Adrenal gland (tissue), 9 donors: ENCODE measurements at regions not wholly inside any gene's neighbourhood (a gene's known extent, or its start where the extent isn't known, plus 50 kb on each side); places are given as distances from the start of the nearest gene placed in this dataset.

Experiments used
- DNase-seq, 7 donors: peaks; one replicate each; pipeline ENCODE4 v3.0.0-alpha.2; 2019 to 2020
- H3K27ac ChIP-seq, 5 donors: fragments of 200-600 bp; sonication (generic) in 4 of 5; 1 replicate in 3 of 5; 2 replicates in 2 of 5; pipeline versions ENCODE4 v1.5.1 to v1.8.0; 2016 to 2020; ENCODE audit warnings: mild to moderate bottlenecking in 1 of 5
- H3K27me3 ChIP-seq: fragments of 200-600 bp; 2 replicates; pipeline ENCODE4 v1.8.0; 2021
- H3K36me3 ChIP-seq, 2 donors: fragments of 200-600 bp; replicated peaks in 1 of 2; 1 replicate in 1 of 2; 2 replicates in 1 of 2; pipeline versions ENCODE4 v1.5.1 to v1.8.0; 2018 to 2022
- H3K4me1 ChIP-seq, 2 donors: fragments of 200-600 bp; replicated peaks in 1 of 2; 1 replicate in 1 of 2; 2 replicates in 1 of 2; pipeline versions ENCODE4 v1.5.1 to v1.8.0; 2018 to 2021
- H3K4me3 ChIP-seq, 4 donors: fragments of 200-600 bp; sonication (generic) in 3 of 4; one replicate each; pipeline ENCODE4 v1.5.1; 2016 to 2018
- H3K9me3 ChIP-seq, 3 donors: fragments of 200-600 bp; sonication (generic) in 1 of 3; replicated peaks in 1 of 3; 1 replicate in 2 of 3; 2 replicates in 1 of 3; pipeline versions ENCODE4 v1.5.1 to v1.8.0; 2016 to 2021
- CTCF ChIP-seq, 6 experiments: fragments of 450-650 bp in 4 of 6; fragments of 200-600 bp in 2 of 6; sonication (generic) in 1 of 6; IDR thresholded peaks; 1 replicate in 5 of 6; 2 replicates in 1 of 6; pipeline versions ENCODE4 v1.5.1 to v1.8.0; 2016 to 2021; ENCODE audit warnings: antibody characterized with exemption in 6 of 6, mild to moderate bottlenecking in 2 of 6, moderate library complexity in 1 of 6
- POLR2A ChIP-seq, 2 donors: fragments of 450-650 bp; IDR thresholded peaks; one replicate each; pipeline ENCODE4 v1.6.1; 2017; ENCODE audit warnings: antibody characterized with exemption in 2 of 2, mild to moderate bottlenecking in 2 of 2, moderate library complexity in 1 of 2
- WGBS, 4 donors: extraction: QIAGEN DNeasy Blood & Tissue Kit in 2 of 4; methylation state at CpG; one replicate each; pipeline versions ENCODE4 v1.1.5 to v1.1.7; 2013 to 2017; 5-methylcytosine and 5-hydroxymethylcytosine counted together
- intact Hi-C, 2 donors: fragments of 100-400 bp; cut with DNase I; formaldehyde crosslinking; loops; one replicate each; pipeline versions ENCODE4 v1.14.1 to v1.15.0; 2022 to 2023
- donor health status: healthy with polysubstance abuse.
- donor health status: Bipolar disorder and iron deficiency.
- donor health status: DM: yes; HTN: yes; CAD: no.
- donor health status: DM: no; HTN: no; CAD: no.
- donor health status: DM: no; HTN: no; CAD: no.

GRCh38 chr6:14339711-14340584, 222.4 kb downstream of the CD83 start:
- Histone ChIP-seq H3K4me3 (no peak overlapping the region), H3K27ac (no peak overlapping the region), H3K36me3 (no peaks in the 10 kb centered on the region), H3K4me1 (no peaks in the 10 kb centered on the region), H3K27me3 (no peaks in the 10 kb centered on the region), H3K9me3 (no peaks in the 10 kb centered on the region)
- no peak for DNase-seq
- intact Hi-C loops, result no loop called here
- WGBS, 4 donors, result 85 to 87% (median 86%) methylated on average over 4 of the region's 4 CpGs
- no peak for TF ChIP-seq CTCF (IDR thresholded peaks at IDR 0.05)
- TF ChIP-seq POLR2A (IDR thresholded peaks at IDR 0.05), result no peak

- no peaks in the 10 kb centered on the region for H3K4me1 ChIP-seq
- H3K27me3 ChIP-seq, result no peaks in the 10 kb centered on the region
- no peak overlapping the region for H3K4me3 ChIP-seq
- no peak for DNase-seq
- H3K36me3 ChIP-seq, result no peaks in the 10 kb centered on the region
- WGBS, 4 donors, result 84 to 96% (median 92%) methylated on average over 6 of the region's 6 CpGs
- no peaks in the 10 kb centered on the region for H3K9me3 ChIP-seq
- intact Hi-C loops, result no loop called here
- TF ChIP-seq CTCF (IDR thresholded peaks at IDR 0.05), result no peak
- TF ChIP-seq POLR2A (IDR thresholded peaks at IDR 0.05), result no peak
- no peak overlapping the region for H3K27ac ChIP-seq
Measured at GRCh38 chr6:14344486-14344885, 226.9 kb downstream of the CD83 start.

GRCh38 chr6:14348389-14348788, 230.8 kb downstream of the CD83 start:
- no peak for TF ChIP-seq POLR2A (IDR thresholded peaks at IDR 0.05)
- TF ChIP-seq CTCF (IDR thresholded peaks at IDR 0.05), result no peak
- Histone ChIP-seq H3K36me3 (no peaks in the 10 kb centered on the region), H3K27me3 (no peaks in the 10 kb centered on the region), H3K27ac (no peak overlapping the region), H3K9me3 (no peaks in the 10 kb centered on the region), H3K4me1 (no peaks in the 10 kb centered on the region), H3K4me3 (no peak overlapping the region)
- DNase-seq, result no peak
- 68 to 80% (median 78%) methylated on average over 1 of the region's 1 CpG for WGBS, 4 donors
- intact Hi-C loops, result no loop called here

GRCh38 chr6:14349507-14349906, 231.9 kb downstream of the CD83 start:
- Histone ChIP-seq H3K4me1 (no peaks in the 10 kb centered on the region), H3K4me3 (no peak overlapping the region), H3K9me3 (no peaks in the 10 kb centered on the region), H3K36me3 (no peaks in the 10 kb centered on the region), H3K27ac (no peak overlapping the region), H3K27me3 (no peaks in the 10 kb centered on the region)
- 65 to 76% (median 75%) methylated on average over 2 of the region's 2 CpGs for WGBS, 4 donors
- DNase-seq, result no peak
- intact Hi-C loops, result no loop called here
- TF ChIP-seq POLR2A (IDR thresholded peaks at IDR 0.05) (no peak), CTCF (IDR thresholded peaks at IDR 0.05) (no peak)
